ENCODE measurements at regions not wholly inside any gene's neighbourhood (a gene's known extent, or its start where the extent isn't known, plus 50 kb on each side); places are given as distances from the start of the nearest gene placed in this dataset.

GRCh38 chr12:91601054-91601453 is 418.4 kb upstream of the DCN start:
- no peak for DNase-seq (ENCODE audit: low spot score)
- no peak overlapping the region for H2AFZ ChIP-seq (ENCODE audit: low read length)
- no peak overlapping the region for H3K4me2 ChIP-seq (ENCODE audit: low read length)
- POLR2A ChIA-PET = interaction anchor here (1.0 kb wide), 1 partner anchor 313 kb away, joined by 3 read pairs; no protein-coding TSS in a partner anchor
- H3K79me2 ChIP-seq (ENCODE audit: insufficient read depth, low read depth, low read length) = no peaks in the 10 kb centered on the region
- H4K20me1 ChIP-seq (ENCODE audit: insufficient read depth, low read length) = no peaks in the 10 kb centered on the region
- no peaks in the 10 kb centered on the region for H3K36me3 ChIP-seq (ENCODE audit: insufficient read depth, low read length)
- H3K4me3 ChIP-seq (ENCODE audit: low read depth, low read length, poor library complexity, severe bottlenecking) = no peak overlapping the region
- BruUV-seq (replicated peaks) = no TSS peak
- no peaks in the 10 kb centered on the region for H3K9me2 ChIP-seq (ENCODE audit: insufficient read depth, low read length)
- TF ChIP-seq CTCF (conservative IDR thresholded peaks at IDR 0.05; ENCODE audit: low read length) (no peak), EZH2phosphoT487 (IDR thresholded peaks at IDR 0.05; ENCODE audit: borderline replicate concordance, low read depth, low read length) (no peak)
- H3K9me3 ChIP-seq (ENCODE audit: low read length) = no peaks in the 10 kb centered on the region
- CTCF ChIA-PET (ENCODE audit: unreplicated experiment) = no interaction called here
- no peak overlapping the region for H3K27ac ChIP-seq (ENCODE audit: low read depth, low read length, poor library complexity, severe bottlenecking)
- no peaks in the 10 kb centered on the region for H3K4me1 ChIP-seq (ENCODE audit: insufficient read depth, low read length, poor library complexity, severe bottlenecking)
- intact Hi-C loops (cut with micrococcal nuclease; ENCODE audit: unreplicated experiment) = no loop called here

- no peaks in the 10 kb centered on the region for H3K9me2 ChIP-seq (ENCODE audit: insufficient read depth, low read length)
- no TSS peak for BruUV-seq (replicated peaks)
- no peaks in the 10 kb centered on the region for H3K79me2 ChIP-seq (ENCODE audit: insufficient read depth, low read depth, low read length)
- no peak for DNase-seq (ENCODE audit: low spot score)
- H3K4me1 ChIP-seq (ENCODE audit: insufficient read depth, low read length, poor library complexity, severe bottlenecking) = no peaks in the 10 kb centered on the region
- H3K4me2 ChIP-seq (ENCODE audit: low read length) = no peak overlapping the region
- TF ChIP-seq EZH2phosphoT487 (IDR thresholded peaks at IDR 0.05; ENCODE audit: borderline replicate concordance, low read depth, low read length) (no peak), CTCF (conservative IDR thresholded peaks at IDR 0.05; ENCODE audit: low read length) (no peak)
- H4K20me1 ChIP-seq (ENCODE audit: insufficient read depth, low read length) = no peaks in the 10 kb centered on the region
- no peak overlapping the region for H2AFZ ChIP-seq (ENCODE audit: low read length)
- H3K9me3 ChIP-seq (ENCODE audit: low read length) = no peaks in the 10 kb centered on the region
- intact Hi-C loops (cut with micrococcal nuclease; ENCODE audit: unreplicated experiment) = no loop called here
- no peaks in the 10 kb centered on the region for H3K36me3 ChIP-seq (ENCODE audit: insufficient read depth, low read length)
- POLR2A ChIA-PET = interaction anchor here (0.7 kb wide), 2 partner anchors 9 to 134 kb away, joined by 3 to 4 read pairs; no protein-coding TSS in a partner anchor
- no peak overlapping the region for H3K4me3 ChIP-seq (ENCODE audit: low read depth, low read length, poor library complexity, severe bottlenecking)
- CTCF ChIA-PET (ENCODE audit: unreplicated experiment) = no interaction called here
- H3K27ac ChIP-seq (ENCODE audit: low read depth, low read length, poor library complexity, severe bottlenecking) = no peak overlapping the region
These were observed 412.1 kb upstream of the DCN start for GRCh38 chr12:91594715-91595114.

GRCh38 chr12:91591639-91591987 is 409.0 kb upstream of the DCN start:
- Histone ChIP-seq H3K36me3 (ENCODE audit: insufficient read depth, low read length) (no peaks in the 10 kb centered on the region), H3K79me2 (ENCODE audit: insufficient read depth, low read depth, low read length) (no peaks in the 10 kb centered on the region), H3K9me2 (ENCODE audit: insufficient read depth, low read length) (no peaks in the 10 kb centered on the region), H3K4me2 (ENCODE audit: low read length) (no peak overlapping the region), H4K20me1 (ENCODE audit: insufficient read depth, low read length) (no peaks in the 10 kb centered on the region), H3K27ac (ENCODE audit: low read depth, low read length, poor library complexity, severe bottlenecking) (no peak overlapping the region), H3K4me3 (ENCODE audit: low read depth, low read length, poor library complexity, severe bottlenecking) (no peak overlapping the region), H2AFZ (ENCODE audit: low read length) (no peak overlapping the region), H3K4me1 (ENCODE audit: insufficient read depth, low read length, poor library complexity, severe bottlenecking) (no peaks in the 10 kb centered on the region), H3K9me3 (ENCODE audit: low read length) (no peaks in the 10 kb centered on the region)
- CTCF ChIA-PET (ENCODE audit: unreplicated experiment) = no interaction called here
- intact Hi-C loops (cut with micrococcal nuclease; ENCODE audit: unreplicated experiment) = no loop called here
- TF ChIP-seq CTCF (conservative IDR thresholded peaks at IDR 0.05; ENCODE audit: low read length) (no peak), EZH2phosphoT487 (IDR thresholded peaks at IDR 0.05; ENCODE audit: borderline replicate concordance, low read depth, low read length) (no peak)
- BruUV-seq (replicated peaks) = no TSS peak
- POLR2A ChIA-PET = interaction anchor here (0.7 to 0.9 kb wide), 3 partner anchors 29 to 167 kb away, joined by 3 to 4 read pairs (median 3); no protein-coding TSS in a partner anchor
- no peak for DNase-seq (ENCODE audit: low spot score)
